ENCODE measurements at regions not wholly inside any gene's neighbourhood (a gene's known extent, or its start where the extent isn't known, plus 50 kb on each side); places are given as distances from the start of the nearest gene placed in this dataset.

DNA sequence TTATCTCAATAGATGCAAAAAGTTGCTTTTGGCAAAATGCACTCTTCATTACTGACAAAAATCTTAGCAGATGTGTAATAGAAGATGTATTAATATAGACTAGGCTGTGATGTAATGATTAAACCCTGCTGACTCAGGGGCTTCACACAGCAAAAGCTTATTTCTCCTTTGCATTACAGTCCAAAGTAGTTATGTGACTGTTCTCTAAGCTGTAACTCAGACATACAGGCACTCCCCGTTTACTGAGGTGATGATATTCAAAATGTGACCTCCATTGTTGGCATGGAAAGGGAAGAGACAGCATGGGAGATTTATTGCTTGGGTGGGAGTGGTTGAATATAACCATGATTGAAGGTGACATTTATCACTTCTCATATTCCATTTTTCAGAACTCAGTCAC lies 331.5 kb downstream of the SNAPC1 start:
- Histone ChIP-seq H3K4me1 (no peaks in the 10 kb centered on the region), H3K27ac (no peak overlapping the region), H3K9me3 (no peaks in the 10 kb centered on the region), H3K27me3 (no peaks in the 10 kb centered on the region), H3K4me3 (no peak overlapping the region), H3K36me3 (no peaks in the 10 kb centered on the region)
- DNase-seq = no peak
- intact Hi-C loops (cut with DNase I) = no loop called here
- ATAC-seq = no peak
- TF ChIP-seq CTCF (IDR thresholded peaks at IDR 0.05) = no peak
- whole genome bisulfite sequencing (ENCODE audit: insufficient coverage, low coverage, low lambda C conversion rate, missing lambda C conversion rate) = 71% methylated on average over 1 of the region's 1 CpG

- ATAC-seq (no peak), DNase-seq (no peak)
- no peaks in the 10 kb centered on the region for H3K9me3 ChIP-seq
- TF ChIP-seq CTCF (IDR thresholded peaks at IDR 0.05) = no peak
- no peak for TF ChIP-seq POLR2A (IDR thresholded peaks at IDR 0.05)
- H3K36me3 ChIP-seq = no peaks in the 10 kb centered on the region
- 46% methylated on average over 2 of the region's 2 CpGs for WGBS (ENCODE audit: insufficient coverage, low coverage, low lambda C conversion rate, missing lambda C conversion rate)
- no peak overlapping the region for H3K27ac ChIP-seq
- intact Hi-C loops (cut with DNase I) = no loop called here
- H3K4me1 ChIP-seq = no peaks in the 10 kb centered on the region
- H3K4me3 ChIP-seq = no peak overlapping the region
- no peaks in the 10 kb centered on the region for H3K27me3 ChIP-seq
These were observed 334.9 kb downstream of the SNAPC1 start for GRCh38 chr14:62097072-62097471.

DNA sequence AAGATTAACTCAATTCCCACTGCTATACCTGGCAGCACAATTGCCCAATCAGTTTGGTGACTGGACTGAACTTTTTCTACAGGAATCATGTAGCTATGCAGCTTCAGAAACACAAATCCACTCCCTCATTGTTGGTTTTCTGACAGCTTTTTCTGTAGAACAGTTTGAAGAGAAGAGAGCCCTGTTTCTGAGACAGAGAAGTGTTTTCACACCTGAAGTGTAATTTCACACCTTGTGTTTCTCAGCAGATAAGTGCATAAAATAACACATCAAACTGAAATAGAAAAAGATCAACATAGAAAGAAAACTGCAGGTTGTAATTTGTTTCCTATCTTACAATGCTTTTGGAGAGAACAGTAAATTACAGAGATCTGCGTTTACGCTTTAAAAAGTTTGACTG lies 335.6 kb downstream of the SNAPC1 start:
- 60% methylated on average over 2 of the region's 2 CpGs for WGBS (ENCODE audit: insufficient coverage, low coverage, low lambda C conversion rate, missing lambda C conversion rate)
- no peaks in the 10 kb centered on the region for H3K27me3 ChIP-seq
- no peaks in the 10 kb centered on the region for H3K36me3 ChIP-seq
- TF ChIP-seq CTCF (IDR thresholded peaks at IDR 0.05) = no peak
- TF ChIP-seq POLR2A (IDR thresholded peaks at IDR 0.05) = no peak
- ATAC-seq = no peak
- no peak overlapping the region for H3K27ac ChIP-seq
- intact Hi-C loops (cut with DNase I) = no loop called here
- H3K4me1 ChIP-seq = no peaks in the 10 kb centered on the region
- no peaks in the 10 kb centered on the region for H3K9me3 ChIP-seq
- no peak for DNase-seq
- no peak overlapping the region for H3K4me3 ChIP-seq

GRCh38 chr14:62098357-62098756 lies 336.1 kb downstream of the SNAPC1 start:
- intact Hi-C loops (cut with DNase I) = no loop called here
- no peak for TF ChIP-seq POLR2A (IDR thresholded peaks at IDR 0.05)
- no peak for TF ChIP-seq CTCF (IDR thresholded peaks at IDR 0.05)
- Histone ChIP-seq H3K9me3 (no peaks in the 10 kb centered on the region), H3K27me3 (no peaks in the 10 kb centered on the region), H3K4me3 (no peak overlapping the region), H3K27ac (no peak overlapping the region), H3K36me3 (no peaks in the 10 kb centered on the region), H3K4me1 (no peaks in the 10 kb centered on the region)
- DNase-seq = no peak
- no peak for ATAC-seq
- 51% methylated on average over 3 of the region's 3 CpGs for WGBS (ENCODE audit: insufficient coverage, low coverage, low lambda C conversion rate, missing lambda C conversion rate)

- Histone ChIP-seq H3K9me3 (no peaks in the 10 kb centered on the region), H3K27me3 (no peaks in the 10 kb centered on the region), H3K27ac (no peak overlapping the region), H3K4me1 (no peaks in the 10 kb centered on the region), H3K36me3 (no peaks in the 10 kb centered on the region), H3K4me3 (no peak overlapping the region)
- ATAC-seq (no peak), DNase-seq (no peak)
- TF ChIP-seq POLR2A (IDR thresholded peaks at IDR 0.05) (no peak), CTCF (IDR thresholded peaks at IDR 0.05) (no peak)
- intact Hi-C loops (cut with DNase I) = no loop called here
- WGBS (ENCODE audit: insufficient coverage, low coverage, low lambda C conversion rate, missing lambda C conversion rate) = 20% methylated on average over 1 of the region's 1 CpG
These were observed 336.9 kb downstream of the SNAPC1 start for GRCh38 chr14:62099091-62099490.
